Mucosa of stomach (tissue), 1 donor: ENCODE measurements at regions not wholly inside any gene's neighbourhood (a gene's known extent, or its start where the extent isn't known, plus 50 kb on each side); places are given as distances from the start of the nearest gene placed in this dataset.
"Not testable (repeated sequence)": the region's sequence is repeated elsewhere in the genome, so short reads cannot be mapped to it uniquely, and the experiment has no call there.

Source experiments
- H3K27me3 ChIP-seq: one replicate; pipeline ENCODE4 v1.7.0; 2013; ENCODE audit warnings: mild to moderate bottlenecking, low read length; ENCODE audit not compliant: control insufficient read depth, insufficient read depth
- H3K36me3 ChIP-seq: one replicate; pipeline ENCODE4 v1.7.0; 2013; ENCODE audit warnings: low read length; ENCODE audit not compliant: control insufficient read depth, insufficient read depth
- H3K4me1 ChIP-seq: one replicate; pipeline ENCODE4 v1.7.0; 2013; ENCODE audit warnings: mild to moderate bottlenecking, low read length; ENCODE audit not compliant: control insufficient read depth, insufficient read depth
- H3K4me3 ChIP-seq: one replicate; pipeline ENCODE4 v1.7.0; 2013; ENCODE audit warnings: low read length
- H3K9ac ChIP-seq: one replicate; pipeline ENCODE4 v1.7.0; 2013; ENCODE audit warnings: mild to moderate bottlenecking, low read length, moderate library complexity
- H3K9me3 ChIP-seq: one replicate; pipeline ENCODE4 v1.7.0; 2013; ENCODE audit warnings: mild to moderate bottlenecking, low read length, moderate library complexity; ENCODE audit not compliant: control insufficient read depth
- donor health status: Pancreatic carcinoma.

DNA sequence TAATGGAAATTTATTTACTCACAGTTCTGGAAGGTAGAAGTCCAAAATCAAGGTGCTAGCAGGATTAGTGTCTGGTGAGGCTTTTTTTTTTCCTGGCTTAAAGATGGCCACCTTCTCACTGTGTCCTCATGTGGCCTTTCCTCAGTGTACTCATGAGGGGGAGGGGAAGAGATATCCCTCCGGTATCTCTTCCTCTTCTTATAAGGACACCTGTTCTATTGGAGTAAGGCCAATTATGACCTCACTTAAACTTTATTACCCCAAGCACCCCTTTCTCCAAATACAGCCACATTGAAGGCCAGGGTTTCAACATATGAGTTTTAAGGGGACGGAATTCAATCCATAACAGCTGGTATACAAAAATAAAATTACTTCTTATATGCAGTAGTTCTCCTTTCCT, 203.7 kb upstream of the C1orf87 start:
- Histone ChIP-seq H3K9me3 (no peaks in the 10 kb centered on the region), H3K27me3 (no peaks in the 10 kb centered on the region), H3K4me3 (no peak overlapping the region), H3K9ac (no peak overlapping the region), H3K4me1 (no peaks in the 10 kb centered on the region), H3K36me3 (no peaks in the 10 kb centered on the region)

DNA sequence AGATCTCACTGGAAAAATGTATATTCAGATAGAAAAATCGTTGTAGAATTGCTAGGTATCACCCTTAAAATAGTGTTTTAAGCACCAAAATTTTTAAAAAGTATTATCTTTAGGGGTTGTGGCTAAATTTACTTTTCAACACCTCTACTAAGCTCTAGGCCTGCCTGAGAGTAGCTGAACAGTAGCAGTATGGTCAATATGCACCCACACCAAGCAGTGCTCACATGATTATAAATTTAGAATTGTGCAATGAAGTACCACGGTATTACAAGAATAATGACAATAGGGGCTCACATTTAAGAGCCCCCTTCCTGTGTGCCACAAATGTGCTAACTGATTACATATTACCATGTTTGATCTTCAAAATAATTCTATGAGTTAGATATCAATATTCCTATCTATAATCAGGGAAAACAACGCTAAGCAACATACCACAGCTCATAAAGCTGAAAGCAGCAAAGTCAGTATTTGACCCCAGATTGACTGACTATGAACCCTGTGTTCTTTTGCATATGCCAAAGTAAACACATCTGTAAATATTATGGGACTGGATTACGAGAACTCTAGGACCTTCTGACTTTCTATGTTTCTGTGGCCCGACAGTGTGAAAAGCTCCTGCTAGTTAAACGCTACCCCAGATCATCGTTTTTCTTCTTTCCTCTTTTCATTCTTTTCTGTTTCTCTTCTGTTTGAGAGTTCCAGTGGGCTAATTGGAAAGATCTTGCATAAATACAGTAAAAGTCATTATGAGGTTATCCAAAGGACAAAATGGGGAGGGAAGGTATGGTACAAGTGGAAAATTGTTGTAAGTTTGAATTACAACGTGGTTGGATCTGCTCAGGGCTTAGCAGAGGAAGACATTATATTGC, 201.1 kb upstream of the C1orf87 start:
- Histone ChIP-seq H3K9me3 (no peaks in the 10 kb centered on the region), H3K36me3 (no peaks in the 10 kb centered on the region), H3K4me1 (no peaks in the 10 kb centered on the region), H3K4me3 (no peak overlapping the region), H3K27me3 (no peaks in the 10 kb centered on the region), H3K9ac (no peak overlapping the region)

DNA sequence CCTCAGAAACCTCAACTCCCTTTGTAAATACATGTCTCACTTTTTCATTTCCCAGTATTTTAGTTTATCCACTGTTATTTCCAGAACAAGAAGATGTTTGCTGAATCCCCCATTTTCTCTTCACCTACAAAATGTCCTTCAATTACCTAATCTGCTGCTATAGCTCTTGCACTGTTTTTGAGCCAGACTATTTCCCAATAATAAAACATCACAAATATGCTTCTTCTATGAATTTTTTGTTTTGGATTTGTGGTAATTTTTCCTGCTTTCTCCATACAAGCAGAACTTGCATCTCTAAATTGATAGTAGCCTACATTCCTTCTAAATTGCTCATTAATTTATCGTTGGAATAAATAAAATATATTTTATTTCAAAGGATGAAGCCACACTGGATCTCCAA, 199.6 kb upstream of the C1orf87 start:
- no peaks in the 10 kb centered on the region for H3K9me3 ChIP-seq
- H3K27me3 ChIP-seq = no peaks in the 10 kb centered on the region

DNA sequence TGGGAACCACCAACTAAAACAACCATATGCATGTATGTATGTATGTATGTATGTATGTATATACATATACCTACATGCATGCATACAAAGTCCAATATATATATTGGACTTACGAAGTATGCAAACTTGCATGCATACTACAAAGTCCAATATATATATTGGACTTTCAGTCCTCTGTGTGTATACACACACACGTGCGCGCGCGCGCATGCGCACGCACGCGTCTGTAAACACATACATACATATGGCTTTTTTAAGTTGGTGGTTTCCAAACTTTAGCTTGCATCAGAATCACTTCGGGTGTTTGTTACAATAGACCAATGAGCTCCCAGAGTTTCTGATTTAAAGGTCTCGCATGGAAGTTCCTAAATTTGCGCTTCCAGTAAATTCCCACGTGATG, 197.5 kb upstream of the C1orf87 start:
- Histone ChIP-seq H3K27me3 (no peaks in the 10 kb centered on the region), H3K4me3 (no peak overlapping the region), H3K36me3 (no peaks in the 10 kb centered on the region), H3K9ac (no peak overlapping the region), H3K9me3 (no peaks in the 10 kb centered on the region), H3K4me1 (no peaks in the 10 kb centered on the region)

More for the DNA sequence above, 199.6 kb upstream of the C1orf87 start:
- no peak overlapping the region for H3K9ac ChIP-seq
- H3K36me3 ChIP-seq = no peaks in the 10 kb centered on the region
- H3K4me3 ChIP-seq = no peak overlapping the region
- no peaks in the 10 kb centered on the region for H3K4me1 ChIP-seq

DNA sequence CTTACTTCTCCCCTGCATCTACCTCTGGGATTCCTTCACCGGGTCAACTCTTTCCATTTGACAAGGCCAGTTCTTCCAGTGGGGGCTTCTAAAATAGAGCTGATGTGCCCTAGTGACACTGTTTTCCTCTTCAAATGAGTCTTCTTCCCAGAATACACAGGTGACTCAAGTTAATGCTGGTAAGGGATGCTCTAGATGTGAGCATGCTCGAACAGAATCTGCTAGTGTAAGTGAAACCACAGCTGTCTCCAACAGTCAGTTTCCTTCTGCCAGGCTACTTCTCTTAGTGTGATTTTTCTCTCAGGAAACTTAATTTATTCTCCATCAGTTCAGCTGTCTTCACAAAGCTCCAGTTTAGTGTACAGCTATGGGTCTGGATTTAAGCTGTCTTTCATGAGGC, 194.9 kb upstream of the C1orf87 start:
- no peaks in the 10 kb centered on the region for H3K36me3 ChIP-seq
- H3K27me3 ChIP-seq = no peaks in the 10 kb centered on the region
- H3K4me1 ChIP-seq = no peaks in the 10 kb centered on the region
- H3K4me3 ChIP-seq = no peak overlapping the region
- H3K9ac ChIP-seq = no peak overlapping the region
- H3K9me3 ChIP-seq = no peaks in the 10 kb centered on the region

DNA sequence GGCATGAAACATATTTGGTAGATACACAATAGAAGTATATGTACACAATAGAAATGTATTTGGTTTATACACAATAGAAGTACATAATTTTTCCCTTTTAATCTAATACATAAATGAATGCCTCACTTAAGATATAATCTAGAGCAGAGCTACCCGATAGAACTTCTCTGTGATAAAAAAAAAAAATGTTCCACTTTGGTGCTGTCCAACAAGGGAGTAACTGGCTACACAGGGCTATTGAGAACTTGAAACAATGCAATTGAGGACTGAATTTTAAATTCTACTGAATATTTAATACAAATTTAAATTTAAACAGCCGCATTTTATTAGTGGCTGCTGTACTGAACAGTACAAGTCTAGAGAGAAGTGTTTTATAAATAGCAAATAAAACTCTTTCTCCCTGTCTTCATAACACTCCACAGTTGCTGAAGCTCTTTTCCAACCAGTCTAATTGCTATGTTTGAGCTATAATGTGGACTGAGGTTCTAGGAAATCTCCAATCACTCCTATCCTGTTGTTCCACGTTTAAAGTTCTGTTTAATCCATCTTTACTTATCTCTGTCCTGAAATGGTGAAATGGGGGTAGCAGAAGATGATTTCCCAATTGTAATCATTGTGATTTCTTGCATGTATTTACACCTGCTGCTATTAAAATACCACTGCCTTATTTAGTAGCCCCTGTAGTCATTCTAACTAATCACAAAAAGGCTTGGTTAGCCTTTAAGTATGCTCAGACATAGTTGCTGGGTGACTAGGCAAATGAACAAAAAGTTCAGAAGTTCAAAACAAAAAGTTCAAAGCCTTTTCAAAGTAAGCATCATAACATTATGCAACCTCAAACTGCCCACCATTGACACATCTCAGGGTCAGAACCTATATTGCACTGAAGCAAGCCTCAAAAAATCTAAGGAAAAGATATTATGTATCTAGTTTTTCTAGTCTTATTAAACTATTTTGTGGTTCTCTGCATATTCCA, 192.3 kb upstream of the C1orf87 start:
- Histone ChIP-seq H3K9me3 (no peaks in the 10 kb centered on the region), H3K27me3 (no peaks in the 10 kb centered on the region), H3K36me3 (no peaks in the 10 kb centered on the region), H3K4me1 (no peaks in the 10 kb centered on the region), H3K4me3 (no peak overlapping the region), H3K9ac (no peak overlapping the region)

DNA sequence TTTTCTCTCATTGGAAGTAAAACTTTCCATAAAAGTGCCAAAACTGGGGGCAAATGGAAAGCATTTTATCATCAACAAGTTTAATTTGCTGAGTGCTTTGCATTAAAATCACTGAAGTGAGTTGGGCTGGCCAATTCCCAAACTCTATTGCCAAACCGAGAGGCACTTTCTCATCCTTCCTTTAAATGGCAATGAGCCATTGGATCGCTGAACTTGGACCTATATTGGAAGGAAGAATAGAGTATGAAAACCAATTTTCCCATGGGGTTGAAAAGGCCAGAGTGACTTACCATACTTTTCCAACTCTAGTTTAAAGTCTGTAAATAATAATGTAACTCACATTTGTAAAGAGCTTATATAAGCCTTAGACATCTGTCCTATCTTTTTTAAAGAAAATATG, 189.1 kb upstream of the C1orf87 start:
- Histone ChIP-seq H3K9me3 (no peaks in the 10 kb centered on the region), H3K9ac (no peak overlapping the region), H3K27me3 (no peaks in the 10 kb centered on the region), H3K36me3 (no peaks in the 10 kb centered on the region), H3K4me3 (no peak overlapping the region), H3K4me1 (no peaks in the 10 kb centered on the region)

DNA sequence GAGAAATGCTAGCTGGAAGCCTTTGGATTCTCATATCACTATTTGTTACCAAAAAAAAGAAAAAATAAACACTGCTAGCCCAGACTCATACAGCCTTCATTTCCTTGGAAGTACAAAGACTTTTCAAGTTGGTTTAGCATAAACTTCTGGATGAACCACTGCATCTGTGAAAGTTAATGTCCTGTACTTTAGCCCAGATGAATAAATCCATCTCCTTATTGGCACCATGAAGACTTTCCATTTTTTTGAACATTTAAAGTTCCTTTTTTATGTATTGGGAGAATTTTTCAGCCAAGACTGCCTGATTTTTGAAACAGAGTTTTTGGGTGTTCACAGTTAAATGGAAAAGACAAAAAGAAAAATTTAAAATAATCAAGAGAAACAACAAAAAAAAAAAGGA, 184.0 kb upstream of the C1orf87 start:
- H3K27me3 ChIP-seq = no peaks in the 10 kb centered on the region
- no peaks in the 10 kb centered on the region for H3K4me1 ChIP-seq
- no peak overlapping the region for H3K4me3 ChIP-seq
- no peak overlapping the region for H3K9ac ChIP-seq
- H3K36me3 ChIP-seq = no peaks in the 10 kb centered on the region
- H3K9me3 ChIP-seq = no peaks in the 10 kb centered on the region

DNA sequence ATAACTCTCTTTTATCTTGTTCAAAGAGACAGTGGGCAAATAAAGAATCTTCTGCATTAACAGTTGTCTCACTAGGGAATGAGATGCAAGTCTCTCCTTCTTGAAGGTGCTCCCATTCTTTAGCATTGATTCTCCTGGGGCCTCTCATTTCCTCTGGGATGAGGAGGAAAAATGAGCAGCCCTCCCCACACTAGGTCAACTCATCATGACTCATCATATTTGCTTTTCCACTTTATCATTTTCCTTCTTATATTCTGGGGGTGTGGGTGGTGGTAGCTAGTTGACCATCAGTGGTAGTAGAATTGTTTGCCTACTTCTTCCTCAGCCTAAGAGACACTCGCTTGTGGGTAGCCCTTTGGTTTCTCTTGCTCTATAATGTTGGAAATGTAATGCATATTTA, 182.0 kb upstream of the C1orf87 start:
- Histone ChIP-seq H3K9ac (no peak overlapping the region), H3K27me3 (no peaks in the 10 kb centered on the region), H3K4me1 (no peaks in the 10 kb centered on the region), H3K9me3 (no peaks in the 10 kb centered on the region), H3K36me3 (no peaks in the 10 kb centered on the region), H3K4me3 (no peak overlapping the region)

DNA sequence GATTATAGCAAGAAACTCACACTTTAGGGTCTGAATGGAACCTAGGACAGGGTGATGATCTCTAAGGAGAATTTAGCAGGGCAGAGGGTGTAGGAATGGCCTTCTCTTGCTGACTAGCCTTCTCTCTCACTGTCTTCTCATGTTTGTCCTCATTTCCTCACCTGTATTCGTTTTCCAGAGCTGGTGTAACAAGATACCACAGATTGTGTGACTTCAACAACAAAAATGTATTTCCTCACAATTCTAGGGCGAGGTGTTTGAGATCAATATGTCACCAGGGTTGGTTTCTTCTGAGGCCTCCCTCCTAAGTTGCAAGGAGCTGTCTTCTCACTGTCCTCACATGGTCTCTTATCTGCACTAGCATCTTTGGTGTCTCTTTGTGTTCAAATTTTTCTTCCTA, 177.9 kb upstream of the C1orf87 start:
- Histone ChIP-seq H3K36me3 (no peaks in the 10 kb centered on the region), H3K9me3 (no peaks in the 10 kb centered on the region), H3K4me1 (no peaks in the 10 kb centered on the region), H3K4me3 (no peak overlapping the region), H3K27me3 (no peaks in the 10 kb centered on the region), H3K9ac (no peak overlapping the region)

DNA sequence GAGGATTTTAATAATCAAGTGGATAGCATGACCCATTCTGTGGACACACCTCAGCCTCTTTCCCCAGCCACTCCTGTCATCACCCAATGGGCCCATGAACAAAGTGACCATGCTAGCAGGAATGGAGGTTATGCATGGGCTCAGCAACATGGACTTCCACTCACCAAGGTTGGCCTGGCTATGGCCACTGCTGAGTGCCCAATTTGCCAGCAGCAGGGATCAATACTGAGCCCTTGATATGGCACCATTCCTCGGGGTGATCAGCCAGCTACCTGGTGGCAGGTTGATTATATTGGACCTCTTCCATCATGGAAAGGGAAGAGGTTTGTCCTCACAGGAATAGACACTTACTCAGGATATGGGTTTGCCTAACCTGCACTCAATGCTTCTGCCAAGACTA, 173.9 kb upstream of the C1orf87 start:
- H3K4me1 ChIP-seq, H3K9ac ChIP-seq, H3K4me3 ChIP-seq, H3K36me3 ChIP-seq, H3K9me3 ChIP-seq, H3K27me3 ChIP-seq: not testable (repeated sequence)

DNA sequence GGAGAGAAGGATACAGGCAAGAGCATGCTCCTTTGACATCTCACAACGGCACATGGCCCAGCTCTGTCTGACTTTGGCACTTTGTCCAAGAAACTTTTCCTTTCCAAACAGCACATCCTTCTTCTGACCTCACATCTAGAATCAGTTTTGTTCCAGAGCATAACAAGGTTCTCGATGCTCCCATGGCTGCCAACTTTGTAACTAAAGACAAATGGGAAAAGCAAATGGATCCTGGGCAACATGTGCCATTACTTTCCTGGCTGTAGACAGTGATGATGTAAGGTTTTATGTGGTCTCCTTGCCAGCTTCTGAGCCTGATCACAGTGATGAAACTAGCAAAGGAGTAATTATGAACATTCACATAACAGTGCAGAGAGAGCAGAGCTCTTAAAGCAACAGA, 171.8 kb upstream of the C1orf87 start:
- H3K27me3 ChIP-seq = no peaks in the 10 kb centered on the region
- no peak overlapping the region for H3K4me3 ChIP-seq
- H3K36me3 ChIP-seq = no peaks in the 10 kb centered on the region
- H3K9me3 ChIP-seq = no peaks in the 10 kb centered on the region
- H3K9ac ChIP-seq = no peak overlapping the region
- H3K4me1 ChIP-seq = no peaks in the 10 kb centered on the region
